H4 (cell line): ENCODE measurements at regions not wholly inside any gene's neighbourhood (a gene's known extent, or its start where the extent isn't known, plus 50 kb on each side); places are given as distances from the start of the nearest gene placed in this dataset.
A peak's percentile ranks its signal among the peaks of the same experiment; 100 is the strongest.

Source experiments
- DNase-seq: peaks from one replicate; pipeline ENCODE4 v3.0.0-alpha.2; 2015; ENCODE audit warnings: low spot score

GRCh38 chr9:111195766-111196165 is 134.3 kb downstream of the OR2K2 start:
- DNase-seq: no peak

DNA sequence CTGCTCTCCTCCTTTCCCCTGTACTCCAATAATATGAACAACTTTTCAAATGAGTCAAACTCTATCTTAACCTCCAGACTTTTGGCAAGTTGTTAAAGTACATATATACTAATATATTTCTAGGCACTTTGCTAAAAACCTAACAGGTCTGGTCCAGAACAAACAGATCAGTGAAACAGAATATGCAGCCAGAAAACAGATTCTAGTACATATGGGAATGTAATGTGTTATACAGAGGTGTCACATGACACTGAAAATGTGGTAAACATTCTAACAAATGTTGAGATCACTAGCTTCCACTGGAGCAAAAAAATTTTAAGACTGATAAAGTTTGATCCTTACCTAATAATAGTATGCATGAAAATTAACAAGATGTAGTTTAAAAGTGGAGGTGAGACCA is 136.9 kb downstream of the OR2K2 start:
- no peak for DNase-seq

DNA sequence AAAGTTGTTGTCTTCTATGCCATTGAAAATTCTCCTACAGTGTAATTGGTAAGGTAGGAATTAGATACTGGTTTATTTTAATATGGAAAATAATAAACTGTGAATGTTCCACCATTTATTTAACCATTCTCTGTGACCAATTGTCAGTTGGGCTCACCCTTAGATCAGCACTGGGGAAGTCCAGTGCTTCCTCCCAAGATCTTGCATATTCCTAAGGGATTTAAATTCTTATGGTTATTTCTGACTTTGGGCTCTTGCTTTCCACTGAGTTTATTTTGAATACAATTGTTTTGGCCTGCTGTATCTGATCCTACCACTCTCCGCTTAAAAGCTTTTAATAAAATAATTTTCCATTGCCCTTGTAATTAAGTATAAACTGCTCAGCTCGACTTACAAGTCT is 137.4 kb downstream of the OR2K2 start:
- no peak for DNase-seq

- no peak for DNase-seq
Observed at GRCh38 chr9:111190347-111190746, 139.7 kb downstream of the OR2K2 start.

- DNase-seq: no peak
Observed at GRCh38 chr9:111187376-111187775, 142.6 kb downstream of the OR2K2 start.

GRCh38 chr9:111186021-111186530 is 143.9 kb downstream of the OR2K2 start:
- DNase-seq: no peak

DNA sequence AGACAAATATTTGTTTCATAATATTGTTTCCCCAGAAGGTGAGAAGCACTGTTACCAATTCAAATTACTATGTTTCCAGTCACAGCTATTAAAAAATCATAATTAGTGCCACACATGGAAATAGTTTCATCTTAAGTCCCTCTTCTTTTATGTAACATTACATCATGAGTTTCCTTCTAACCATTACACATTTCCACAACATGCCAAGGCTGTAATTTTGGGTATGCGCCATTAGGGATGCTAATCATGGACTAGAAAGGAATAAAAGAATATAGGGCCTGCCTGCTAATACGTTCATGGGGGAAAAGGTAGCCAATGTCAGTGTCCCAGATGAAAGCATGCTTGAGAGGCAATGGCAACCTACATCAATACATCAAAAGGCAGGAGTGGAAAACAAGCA is 142.5 kb upstream of the LPAR1 start:
- DNase-seq: no peak

GRCh38 chr9:111179577-111179976 is 141.3 kb upstream of the LPAR1 start:
- DNase-seq: no peak

GRCh38 chr9:111178331-111179055 is 140.2 kb upstream of the LPAR1 start:
- DNase-seq: peak; percentile 48

DNA sequence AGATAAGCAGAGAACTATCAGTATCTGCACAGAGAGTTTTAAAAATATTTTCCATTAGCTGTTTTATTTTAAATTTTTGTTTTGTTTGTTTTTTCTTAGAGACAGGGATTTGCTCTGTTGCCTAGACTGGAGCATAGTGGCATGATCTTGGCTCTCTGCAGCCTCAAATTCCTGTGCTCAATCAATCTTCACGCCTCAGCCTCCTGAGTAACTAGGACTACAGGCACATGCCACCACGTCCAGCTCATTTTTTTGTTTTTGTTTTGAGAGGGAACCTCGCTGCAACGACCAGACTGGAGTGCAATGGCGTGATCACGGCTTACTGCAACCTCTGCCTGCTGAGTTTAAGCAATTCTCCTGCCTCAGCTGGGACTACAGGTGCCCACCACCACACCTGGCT is 138.2 kb upstream of the LPAR1 start:
- no peak for DNase-seq

DNA sequence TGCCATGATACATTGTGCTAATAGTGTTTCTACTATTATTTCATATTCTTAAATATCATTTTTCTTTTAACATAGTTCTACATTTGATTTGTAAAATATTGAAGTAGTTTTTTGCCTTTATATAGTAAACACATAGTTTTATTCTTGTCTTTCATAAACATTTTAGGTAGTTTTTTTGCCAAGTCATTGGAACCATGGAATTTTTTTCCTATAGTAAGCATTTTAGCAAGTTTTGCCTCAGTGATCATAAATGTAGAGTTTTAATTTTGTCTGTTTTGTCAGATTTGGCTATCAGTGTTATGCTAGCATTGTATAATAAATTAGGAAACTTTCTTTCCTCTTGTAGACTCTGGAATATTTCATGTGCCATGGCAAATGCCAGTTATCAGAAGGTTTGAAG is 137.1 kb upstream of the LPAR1 start:
- DNase-seq: no peak

- no peak for DNase-seq
Observed at GRCh38 chr9:111167341-111167740, 129.1 kb upstream of the LPAR1 start.

GRCh38 chr9:111163716-111164389 is 125.6 kb upstream of the LPAR1 start:
- DNase-seq: no peak

DNA sequence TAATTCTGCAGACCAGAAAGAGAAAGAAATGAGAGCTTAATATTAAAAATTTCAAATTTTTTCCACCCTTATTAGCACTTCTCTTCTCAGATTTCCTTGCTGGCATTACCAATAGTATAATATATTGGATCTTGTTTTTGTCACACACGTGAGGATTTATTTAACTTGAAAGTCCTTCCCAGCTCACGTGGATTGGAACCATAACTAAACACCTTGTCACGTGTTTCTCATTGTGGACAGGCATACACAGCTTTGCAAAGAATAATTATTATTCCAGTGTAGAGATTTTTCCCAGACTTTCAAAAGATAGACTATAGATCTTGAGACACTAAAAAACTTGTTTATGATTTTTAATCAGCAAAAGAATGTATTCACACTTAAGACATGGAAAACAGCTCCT is 123.8 kb upstream of the LPAR1 start:
- no peak for DNase-seq

DNA sequence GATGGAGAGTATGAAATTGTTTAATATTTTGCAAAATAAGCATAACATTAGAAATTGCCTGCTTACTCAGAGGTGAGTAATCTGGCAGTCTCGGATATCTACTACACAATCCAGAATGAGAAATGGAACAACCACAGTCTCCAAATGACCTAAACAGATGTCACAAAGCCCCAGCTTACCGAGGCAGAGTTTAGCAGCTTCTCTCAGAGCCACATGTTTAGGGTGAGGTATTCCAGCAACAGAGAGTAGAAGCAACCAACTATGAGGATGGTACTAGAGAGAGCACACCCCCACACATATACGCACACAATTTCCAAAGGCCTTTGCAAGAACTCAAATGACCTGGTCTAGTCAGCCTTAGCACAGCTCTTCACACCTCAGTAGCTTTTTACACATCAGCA is 122.7 kb upstream of the LPAR1 start:
- no peak for DNase-seq

- DNase-seq: no peak
Observed at GRCh38 chr9:111158999-111159398, 120.7 kb upstream of the LPAR1 start.

DNA sequence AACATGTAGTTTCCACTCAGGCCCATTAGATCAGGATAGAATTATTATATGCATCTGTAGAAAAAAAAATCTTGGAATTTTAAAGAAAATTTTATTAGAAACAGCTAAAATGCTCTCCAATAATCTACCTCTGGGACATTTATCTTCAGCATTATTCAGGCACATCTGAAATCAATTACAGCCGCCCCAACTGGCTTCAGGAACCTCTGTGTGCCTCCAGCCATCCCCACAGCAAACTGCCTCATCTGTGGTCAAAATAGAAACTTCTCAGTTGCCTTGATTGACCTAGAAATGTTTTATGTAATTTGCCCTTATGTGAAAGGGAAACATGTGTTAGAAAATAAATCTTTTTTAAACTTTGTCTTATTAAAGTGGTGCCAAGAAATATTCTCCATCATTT is 120.1 kb upstream of the LPAR1 start:
- no peak for DNase-seq

DNA sequence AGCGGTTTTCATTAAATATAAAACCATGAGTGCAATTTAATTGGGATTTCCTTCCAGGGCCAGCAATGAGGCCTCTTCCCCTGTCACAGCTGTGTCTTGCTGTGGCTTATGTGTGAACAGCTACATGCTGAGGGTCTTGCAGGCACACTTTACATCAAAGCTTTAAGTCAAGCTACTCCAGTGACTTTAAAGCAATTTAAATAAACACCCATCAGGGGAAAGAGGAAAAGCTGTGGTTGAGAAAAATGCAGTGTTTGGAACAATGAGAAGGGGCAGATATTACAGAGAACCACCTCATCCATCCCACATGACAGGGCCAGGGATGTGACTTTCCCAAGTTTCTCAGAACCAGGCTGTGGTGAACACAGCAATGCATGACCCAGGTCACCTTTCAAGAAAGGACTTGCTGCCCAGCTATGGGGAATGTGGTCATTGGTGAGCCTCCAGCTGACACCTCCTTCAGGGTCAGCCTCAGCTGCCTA is 115.9 kb upstream of the LPAR1 start:
- DNase-seq: peak; percentile 33

- no peak for DNase-seq
Observed at GRCh38 chr9:111152614-111153406, 114.5 kb upstream of the LPAR1 start.

GRCh38 chr9:111151537-111151936 is 113.3 kb upstream of the LPAR1 start:
- no peak for DNase-seq

DNA sequence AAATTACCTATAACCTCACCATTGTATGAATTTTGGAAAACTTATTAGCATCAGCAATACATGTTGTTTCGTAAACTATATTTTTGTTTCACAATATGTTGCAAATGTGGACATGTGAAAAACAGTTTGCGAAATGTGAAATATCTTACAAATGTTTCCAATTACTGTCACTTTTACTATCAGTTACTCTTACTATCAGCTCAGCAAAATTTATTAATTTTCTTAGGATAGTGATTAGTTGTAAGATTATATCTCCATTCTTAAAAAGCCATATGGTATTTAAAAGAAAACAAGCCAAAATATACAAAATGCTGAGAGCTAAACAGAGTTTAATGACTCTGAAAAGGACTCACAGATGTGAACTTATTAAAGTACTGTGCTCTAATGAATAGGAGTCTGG is 111.9 kb upstream of the LPAR1 start:
- DNase-seq: no peak

DNA sequence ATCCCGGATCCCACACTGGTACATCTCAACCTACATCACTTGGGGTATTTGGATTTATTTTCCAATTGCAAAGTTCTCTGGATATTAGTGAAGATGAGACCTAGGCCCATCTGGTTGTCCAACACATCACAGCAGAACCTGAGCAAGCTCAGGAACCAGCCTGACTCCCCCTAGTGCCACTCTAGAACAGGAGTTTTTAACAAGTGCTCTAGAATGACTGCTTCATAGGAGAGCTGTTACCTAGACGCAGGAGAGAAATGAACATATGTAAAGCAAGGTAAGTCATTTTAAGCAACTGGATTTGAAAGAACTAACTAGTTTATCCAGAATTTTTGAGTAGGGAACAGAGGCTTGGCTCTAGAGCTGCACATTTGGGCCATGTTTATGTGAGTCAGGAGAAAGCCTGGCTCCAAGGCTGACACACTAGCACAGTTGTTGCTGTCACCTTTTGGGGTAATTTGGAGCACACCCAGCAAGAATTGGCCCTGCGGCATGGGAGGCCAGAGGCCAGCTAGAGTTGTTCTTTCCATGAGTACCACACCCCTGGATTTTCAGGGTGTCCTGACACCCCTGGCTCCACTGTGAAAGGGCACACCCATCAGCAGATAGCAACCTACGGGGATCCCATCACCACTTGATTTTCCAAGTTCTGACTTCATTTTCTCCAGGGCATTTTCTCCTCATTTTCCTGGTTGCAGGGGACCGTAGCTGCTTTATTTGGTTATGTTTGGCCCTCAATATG is 110.9 kb upstream of the LPAR1 start:
- DNase-seq: no peak
